ENCODE measurements at regions not wholly inside any gene's neighbourhood (a gene's known extent, or its start where the extent isn't known, plus 50 kb on each side); places are given as distances from the start of the nearest gene placed in this dataset.

DNA sequence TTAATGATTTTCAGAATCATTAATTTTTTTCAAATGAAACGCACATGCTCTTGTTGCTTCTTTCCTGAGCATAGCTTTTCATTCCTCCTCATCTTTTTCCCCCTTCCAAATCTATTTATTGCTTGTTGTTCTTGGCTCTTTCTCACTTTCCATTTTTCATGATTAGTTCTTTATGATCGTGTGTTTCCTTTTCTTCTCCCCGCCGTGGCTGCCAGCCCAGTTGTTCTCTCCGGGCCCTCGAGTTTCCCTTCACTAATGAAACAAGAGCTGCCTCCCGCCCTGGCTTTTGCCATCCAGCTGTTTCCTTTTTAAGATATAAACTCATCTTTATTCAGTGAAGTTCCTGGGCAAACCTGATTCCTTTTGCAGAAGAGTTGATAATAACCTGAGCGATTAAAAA, 170.2 kb upstream of the NR2F2 start:
- TF ChIP-seq, protein P1, sequence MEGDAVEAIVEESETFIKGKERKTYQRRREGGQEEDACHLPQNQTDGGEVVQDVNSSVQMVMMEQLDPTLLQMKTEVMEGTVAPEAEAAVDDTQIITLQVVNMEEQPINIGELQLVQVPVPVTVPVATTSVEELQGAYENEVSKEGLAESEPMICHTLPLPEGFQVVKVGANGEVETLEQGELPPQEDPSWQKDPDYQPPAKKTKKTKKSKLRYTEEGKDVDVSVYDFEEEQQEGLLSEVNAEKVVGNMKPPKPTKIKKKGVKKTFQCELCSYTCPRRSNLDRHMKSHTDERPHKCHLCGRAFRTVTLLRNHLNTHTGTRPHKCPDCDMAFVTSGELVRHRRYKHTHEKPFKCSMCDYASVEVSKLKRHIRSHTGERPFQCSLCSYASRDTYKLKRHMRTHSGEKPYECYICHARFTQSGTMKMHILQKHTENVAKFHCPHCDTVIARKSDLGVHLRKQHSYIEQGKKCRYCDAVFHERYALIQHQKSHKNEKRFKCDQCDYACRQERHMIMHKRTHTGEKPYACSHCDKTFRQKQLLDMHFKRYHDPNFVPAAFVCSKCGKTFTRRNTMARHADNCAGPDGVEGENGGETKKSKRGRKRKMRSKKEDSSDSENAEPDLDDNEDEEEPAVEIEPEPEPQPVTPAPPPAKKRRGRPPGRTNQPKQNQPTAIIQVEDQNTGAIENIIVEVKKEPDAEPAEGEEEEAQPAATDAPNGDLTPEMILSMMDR (IDR thresholded peaks at IDR 0.05): no peak
- TF ChIP-seq POLR2A (IDR thresholded peaks at IDR 0.05) (no peak), POLR2AphosphoS5 (IDR thresholded peaks at IDR 0.05) (peak; percentile 46)
